ENCODE measurements at regions not wholly inside any gene's neighbourhood (a gene's known extent, or its start where the extent isn't known, plus 50 kb on each side); places are given as distances from the start of the nearest gene placed in this dataset.

GRCh38 chr5:152501294-152501693 is 96.2 kb upstream of the NMUR2 start:
- TF ChIP-seq POLR2AphosphoS5 (IDR thresholded peaks at IDR 0.05) (no peak), CTCF (IDR thresholded peaks at IDR 0.05) (no peak), EP300 (IDR thresholded peaks at IDR 0.05; ENCODE audit: low read depth) (no peak), POLR2A (IDR thresholded peaks at IDR 0.05) (no peak)
